Karpas-422 (cell line): ENCODE measurements at regions not wholly inside any gene's neighbourhood (a gene's known extent, or its start where the extent isn't known, plus 50 kb on each side); places are given as distances from the start of the nearest gene placed in this dataset.

ENCODE experiments used
- DNase-seq: peaks from one replicate; pipeline ENCODE4 v3.0.0-alpha.2; 2015
- H2AFZ ChIP-seq: fragments of 200-600 bp; sonication (generic); 2 replicates; pipeline ENCODE4 v1.6.1; 2014; ENCODE audit warnings: antibody characterized with exemption, low read length, mixed read lengths
- H3K27ac ChIP-seq: fragments of 200-600 bp; sonication (generic); 2 replicates; pipeline ENCODE4 v1.5.1; 2014; ENCODE audit warnings: mild to moderate bottlenecking, low read length, moderate library complexity
- H3K27me3 ChIP-seq: fragments of 200-600 bp; sonication (generic); 2 replicates; pipeline ENCODE4 v1.6.1; 2014; ENCODE audit warnings: low read length, mixed read lengths
- H3K36me3 ChIP-seq: fragments of 200-600 bp; sonication (generic); 2 replicates; pipeline ENCODE4 v1.6.1; 2014; ENCODE audit warnings: low read length, mixed read lengths; ENCODE audit not compliant: insufficient read depth
- H3K4me1 ChIP-seq: fragments of 200-600 bp; sonication (generic); 2 replicates; pipeline ENCODE4 v1.6.1; 2014; ENCODE audit warnings: mild to moderate bottlenecking, low read length, mixed read lengths
- H3K4me2 ChIP-seq: fragments of 200-600 bp; sonication (generic); 2 replicates; pipeline ENCODE4 v1.6.1; 2014; ENCODE audit warnings: low read length, low read depth, mild to moderate bottlenecking; ENCODE audit not compliant: poor library complexity, severe bottlenecking
- H3K4me3 ChIP-seq: fragments of 200-600 bp; sonication (generic); 2 replicates; pipeline ENCODE4 v1.5.1; 2014; ENCODE audit warnings: mild to moderate bottlenecking, antibody characterized with exemption, low read length, mixed read lengths
- H3K79me2 ChIP-seq: fragments of 200-600 bp; sonication (generic); 2 replicates; pipeline ENCODE4 v1.6.1; 2014; ENCODE audit warnings: mild to moderate bottlenecking, low read length, mixed read lengths
- H3K9ac ChIP-seq: fragments of 200-600 bp; sonication (generic); 2 replicates; pipeline ENCODE4 v1.6.0; 2014; ENCODE audit warnings: low read length
- H3K9me2 ChIP-seq: fragments of 200-600 bp; sonication (generic), shearing (Covaris generic); replicated peaks from 2 replicates; pipeline ENCODE4 v1.6.0; 2014; ENCODE audit warnings: mild to moderate bottlenecking, low read length, moderate library complexity; ENCODE audit not compliant: insufficient read depth
- H3K9me3 ChIP-seq: fragments of 300-700, 200-600 bp; sonication (generic); 2 replicates; pipeline ENCODE4 v1.6.1; 2014; ENCODE audit warnings: low read length, mixed read lengths
- H4K20me1 ChIP-seq: fragments of 200-600 bp; sonication (generic); 2 replicates; pipeline ENCODE4 v1.6.1; 2014; ENCODE audit warnings: mild to moderate bottlenecking, antibody characterized with exemption, low read length, low read depth; ENCODE audit not compliant: insufficient read depth

- H3K9me2 ChIP-seq: no peaks in the 10 kb centered on the region
- H3K4me1 ChIP-seq: no peaks in the 10 kb centered on the region
- H3K4me3 ChIP-seq: no peak overlapping the region
- H3K9me3 ChIP-seq: no peaks in the 10 kb centered on the region
- no peak overlapping the region for H3K27ac ChIP-seq
- DNase-seq: no peak
- H3K27me3 ChIP-seq: no peaks in the 10 kb centered on the region
- H3K36me3 ChIP-seq: no peaks in the 10 kb centered on the region
- H2AFZ ChIP-seq: no peak overlapping the region
- H3K9ac ChIP-seq: no peak overlapping the region
- no peaks in the 10 kb centered on the region for H4K20me1 ChIP-seq
- H3K79me2 ChIP-seq: no peaks in the 10 kb centered on the region
- H3K4me2 ChIP-seq: no peak overlapping the region
These were observed 406.1 kb upstream of the PDE3A start for GRCh38 chr12:19962192-19962591.

- no peak for DNase-seq
- H3K27me3 ChIP-seq: no peaks in the 10 kb centered on the region
- no peak overlapping the region for H3K9ac ChIP-seq
- H3K36me3 ChIP-seq: no peaks in the 10 kb centered on the region
- H3K9me2 ChIP-seq: no peaks in the 10 kb centered on the region
- no peaks in the 10 kb centered on the region for H4K20me1 ChIP-seq
- no peaks in the 10 kb centered on the region for H3K9me3 ChIP-seq
- H3K4me1 ChIP-seq: no peaks in the 10 kb centered on the region
- no peak overlapping the region for H3K4me3 ChIP-seq
- no peaks in the 10 kb centered on the region for H3K79me2 ChIP-seq
- no peak overlapping the region for H3K4me2 ChIP-seq
- no peak overlapping the region for H2AFZ ChIP-seq
- no peak overlapping the region for H3K27ac ChIP-seq
These were observed 404.4 kb upstream of the PDE3A start for GRCh38 chr12:19963972-19964371.

DNA sequence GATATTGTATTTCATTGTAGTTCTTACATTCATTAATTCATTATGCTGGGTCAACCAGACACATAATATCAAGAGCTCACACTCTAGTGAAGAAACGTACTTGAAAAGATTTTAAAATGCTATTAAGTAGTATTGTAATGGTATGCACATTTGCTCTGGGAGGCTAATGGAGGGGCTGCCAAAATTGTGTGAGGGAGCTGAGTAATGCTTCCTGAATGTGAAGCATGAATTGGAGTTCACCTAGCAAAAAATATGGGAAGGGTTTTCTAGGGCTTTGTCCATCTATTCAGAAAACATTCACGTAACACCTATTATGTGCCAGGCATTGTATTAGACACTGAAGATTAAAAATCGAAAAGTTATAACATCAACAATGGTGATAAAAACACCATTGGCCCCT lies 403.8 kb upstream of the PDE3A start:
- H4K20me1 ChIP-seq: no peaks in the 10 kb centered on the region
- no peak overlapping the region for H3K4me3 ChIP-seq
- no peaks in the 10 kb centered on the region for H3K79me2 ChIP-seq
- no peaks in the 10 kb centered on the region for H3K4me1 ChIP-seq
- no peaks in the 10 kb centered on the region for H3K27me3 ChIP-seq
- H2AFZ ChIP-seq: no peak overlapping the region
- no peak overlapping the region for H3K4me2 ChIP-seq
- H3K36me3 ChIP-seq: no peaks in the 10 kb centered on the region
- H3K9ac ChIP-seq: no peak overlapping the region
- H3K27ac ChIP-seq: no peak overlapping the region
- no peaks in the 10 kb centered on the region for H3K9me3 ChIP-seq
- no peaks in the 10 kb centered on the region for H3K9me2 ChIP-seq
- no peak for DNase-seq

DNA sequence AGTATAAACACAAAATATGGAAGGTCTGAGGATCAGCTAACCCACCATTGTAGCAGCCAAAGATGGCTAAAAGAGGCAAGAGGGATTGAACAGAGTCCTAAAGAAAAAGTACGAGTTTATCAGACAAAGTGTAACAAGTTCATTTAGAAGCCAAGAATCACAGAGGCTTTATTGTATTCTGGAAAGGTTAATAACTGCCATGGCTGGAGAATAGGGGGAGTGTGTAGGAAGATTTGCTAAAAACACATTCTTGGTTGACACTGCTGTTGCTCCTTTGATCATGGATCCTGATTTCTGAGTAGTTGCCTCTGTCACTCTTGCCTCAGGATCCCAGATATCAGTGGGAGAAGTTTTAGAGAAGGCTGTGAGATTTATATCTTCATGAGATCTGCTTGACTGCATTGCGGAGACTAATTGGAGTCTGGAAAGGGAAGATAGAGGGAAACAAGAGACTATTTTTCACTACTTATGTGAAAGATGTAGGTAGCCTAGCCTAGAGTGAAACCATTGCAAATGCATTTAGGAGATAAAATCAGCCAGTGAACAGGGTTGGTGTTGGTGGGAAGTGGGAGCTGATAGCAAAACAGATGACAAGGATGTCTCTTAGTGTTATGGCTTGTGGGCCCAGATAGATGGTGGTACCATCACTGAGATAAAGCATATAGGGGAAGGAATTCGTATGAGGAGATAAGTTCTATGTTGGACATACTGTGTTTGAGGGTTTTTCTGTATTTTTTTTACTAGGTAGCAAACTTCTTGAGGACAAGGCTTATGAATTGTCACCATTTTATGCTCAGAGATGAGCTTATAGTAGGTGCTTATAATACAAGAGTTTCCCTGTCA lies 402.9 kb upstream of the PDE3A start:
- DNase-seq: peak; percentile 1
- H3K27me3 ChIP-seq: no peaks in the 10 kb centered on the region
- no peak overlapping the region for H3K4me2 ChIP-seq
- no peaks in the 10 kb centered on the region for H4K20me1 ChIP-seq
- no peaks in the 10 kb centered on the region for H3K36me3 ChIP-seq
- H3K27ac ChIP-seq: no peak overlapping the region
- no peaks in the 10 kb centered on the region for H3K9me2 ChIP-seq
- no peaks in the 10 kb centered on the region for H3K4me1 ChIP-seq
- no peaks in the 10 kb centered on the region for H3K79me2 ChIP-seq
- H2AFZ ChIP-seq: no peak overlapping the region
- H3K4me3 ChIP-seq: no peak overlapping the region
- no peak overlapping the region for H3K9ac ChIP-seq
- no peaks in the 10 kb centered on the region for H3K9me3 ChIP-seq

- Histone ChIP-seq H3K4me3 (no peak overlapping the region), H3K27ac (no peak overlapping the region), H3K36me3 (no peaks in the 10 kb centered on the region), H3K9me2 (no peaks in the 10 kb centered on the region), H3K4me1 (no peaks in the 10 kb centered on the region), H3K9me3 (no peaks in the 10 kb centered on the region), H3K9ac (no peak overlapping the region), H3K27me3 (no peaks in the 10 kb centered on the region), H4K20me1 (no peaks in the 10 kb centered on the region), H2AFZ (no peak overlapping the region), H3K79me2 (no peaks in the 10 kb centered on the region), H3K4me2 (no peak overlapping the region)
- no peak for DNase-seq
These were observed 401.3 kb upstream of the PDE3A start for GRCh38 chr12:19967001-19967400.

DNA sequence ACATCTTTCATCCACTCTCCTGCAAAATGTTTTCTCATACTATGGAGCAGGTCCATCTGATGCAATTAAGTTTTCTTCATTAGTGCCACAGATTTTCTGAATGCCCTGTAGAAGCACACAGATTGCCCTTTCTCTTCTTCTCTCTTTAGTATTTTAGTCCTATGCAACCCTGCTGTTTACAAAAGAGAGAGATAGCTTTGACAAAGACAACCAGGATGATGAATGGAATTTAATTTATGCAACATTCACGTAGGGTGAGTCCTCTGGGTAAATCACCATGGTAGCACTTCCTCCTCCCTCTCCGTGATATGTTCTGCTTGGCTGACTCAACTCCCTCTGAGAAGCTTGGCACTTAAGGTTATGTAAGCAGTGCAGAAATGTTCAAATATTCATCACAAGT lies 400.9 kb upstream of the PDE3A start:
- Histone ChIP-seq H3K4me2 (no peak overlapping the region), H3K4me3 (no peak overlapping the region), H3K79me2 (no peaks in the 10 kb centered on the region), H3K9ac (no peak overlapping the region), H3K4me1 (no peaks in the 10 kb centered on the region), H3K27ac (no peak overlapping the region), H4K20me1 (no peaks in the 10 kb centered on the region), H3K9me2 (no peaks in the 10 kb centered on the region), H3K9me3 (no peaks in the 10 kb centered on the region), H3K36me3 (no peaks in the 10 kb centered on the region), H3K27me3 (no peaks in the 10 kb centered on the region), H2AFZ (no peak overlapping the region)
- DNase-seq: no peak

DNA sequence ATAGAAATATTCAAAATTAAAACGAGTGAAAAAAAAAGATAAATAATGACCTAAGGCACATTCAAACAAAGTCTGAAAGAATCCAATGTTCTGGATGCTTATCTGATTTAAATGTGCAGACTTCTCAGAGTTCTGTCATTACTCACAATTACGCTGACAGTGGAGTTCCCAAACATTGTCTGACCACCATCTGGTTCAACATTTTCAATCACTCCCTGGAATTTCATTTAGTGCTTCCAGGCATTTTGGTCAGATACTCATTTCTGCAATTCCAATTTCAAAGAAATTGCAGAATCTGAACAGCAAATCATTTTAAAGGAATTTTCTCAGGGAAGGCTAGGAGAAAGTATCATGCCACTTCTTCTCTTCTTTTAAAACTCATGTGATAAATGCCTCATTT lies 398.2 kb upstream of the PDE3A start:
- Histone ChIP-seq H3K9me3 (no peaks in the 10 kb centered on the region), H3K27me3 (no peaks in the 10 kb centered on the region), H3K4me1 (no peaks in the 10 kb centered on the region), H3K9ac (no peak overlapping the region), H3K36me3 (no peaks in the 10 kb centered on the region), H4K20me1 (no peaks in the 10 kb centered on the region), H2AFZ (no peak overlapping the region), H3K4me2 (no peak overlapping the region), H3K27ac (no peak overlapping the region), H3K4me3 (no peak overlapping the region), H3K79me2 (no peaks in the 10 kb centered on the region), H3K9me2 (no peaks in the 10 kb centered on the region)
- DNase-seq: no peak

GRCh38 chr12:19970821-19971220 lies 397.5 kb upstream of the PDE3A start:
- H3K4me2 ChIP-seq: no peak overlapping the region
- H3K9ac ChIP-seq: no peak overlapping the region
- no peaks in the 10 kb centered on the region for H3K9me3 ChIP-seq

More at GRCh38 chr12:19970821-19971220, 397.5 kb upstream of the PDE3A start:
- no peaks in the 10 kb centered on the region for H3K79me2 ChIP-seq
- H2AFZ ChIP-seq: no peak overlapping the region
- no peak overlapping the region for H3K27ac ChIP-seq
- H3K27me3 ChIP-seq: no peaks in the 10 kb centered on the region
- no peak for DNase-seq
- no peaks in the 10 kb centered on the region for H4K20me1 ChIP-seq
- H3K36me3 ChIP-seq: no peaks in the 10 kb centered on the region
- H3K9me2 ChIP-seq: no peaks in the 10 kb centered on the region
- no peaks in the 10 kb centered on the region for H3K4me1 ChIP-seq
- no peak overlapping the region for H3K4me3 ChIP-seq
